Endothelial cell of umbilical vein (primary cell): ENCODE measurements at regions not wholly inside any gene's neighbourhood (a gene's known extent, or its start where the extent isn't known, plus 50 kb on each side); places are given as distances from the start of the nearest gene placed in this dataset.
"Not testable (repeated sequence)": the region's sequence is repeated elsewhere in the genome, so short reads cannot be mapped to it uniquely, and the experiment has no call there.

Experiments
- CTCF ChIP-seq, 2 donors: IDR thresholded peaks; 1 replicate in 1 of 2; 2 replicates in 1 of 2; pipeline ENCODE4 v1.5.1; 2011; ENCODE audit warnings: low read length in 2 of 2, mild to moderate bottlenecking in 2 of 2, moderate library complexity in 2 of 2, control low read depth in 1 of 2, inconsistent platforms in 1 of 2, low read depth in 1 of 2; ENCODE audit not compliant: insufficient read depth in 1 of 2; ENCODE audit errors: extremely low read depth in 1 of 2
- EZH2 ChIP-seq: IDR thresholded peaks from 2 replicates; pipeline ENCODE4 v1.6.1; 2012; ENCODE audit warnings: borderline replicate concordance, low read depth, mild to moderate bottlenecking, moderate library complexity, low read length, inconsistent platforms; ENCODE audit not compliant: severe bottlenecking
- FOS ChIP-seq: IDR thresholded peaks from 2 replicates; pipeline ENCODE4 v1.6.1; 2011; ENCODE audit warnings: mild to moderate bottlenecking, low read length, moderate library complexity, borderline replicate concordance; ENCODE audit not compliant: insufficient read depth
- JUN ChIP-seq: IDR thresholded peaks from 2 replicates; pipeline ENCODE4 v1.6.1; 2011; ENCODE audit warnings: borderline replicate concordance, low read depth; ENCODE audit not compliant: insufficient read length, insufficient read depth
- POLR2A ChIP-seq: IDR thresholded peaks from 2 replicates; pipeline ENCODE4 v1.6.1; 2012; ENCODE audit warnings: low read depth, mild to moderate bottlenecking, control low read depth, low read length
- POLR2AphosphoS5 ChIP-seq: IDR thresholded peaks from 2 replicates; pipeline ENCODE4 v1.6.1; 2012; ENCODE audit warnings: low read depth, mild to moderate bottlenecking, control low read depth, low read length, moderate library complexity; ENCODE audit not compliant: insufficient read depth
- TF ChIP-seq, protein P1 (sequence below): IDR thresholded peaks from 2 replicates; pipeline ENCODE4 v1.6.1; 2011; ENCODE audit not compliant: insufficient read depth, insufficient read length

DNA sequence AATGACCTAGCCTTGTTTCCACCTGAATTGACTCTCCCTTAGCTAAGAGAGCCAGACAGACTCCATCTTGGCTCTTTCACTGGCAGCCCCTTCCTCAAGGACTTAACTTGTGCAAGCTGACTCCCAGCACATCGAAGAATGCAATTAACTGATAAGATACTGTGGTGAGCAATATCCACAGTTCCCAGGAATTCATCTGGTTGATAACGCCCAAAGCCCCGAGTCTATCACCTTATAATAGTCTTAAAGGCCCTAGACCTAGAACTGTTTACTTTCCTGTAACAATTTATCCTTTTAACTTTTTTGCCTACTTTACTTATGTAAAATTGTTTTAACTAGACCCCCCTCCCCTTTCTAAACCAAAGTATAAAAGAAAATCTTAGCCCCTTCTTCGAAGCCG is 130.1 kb upstream of the ROPN1B start:
- not testable (repeated sequence) for TF ChIP-seq CTCF (IDR thresholded peaks at IDR 0.05; ENCODE audit: extremely low read depth in 1 of 2, insufficient read depth in 1 of 2, low read depth in 1 of 2, low read length in 2 of 2); POLR2AphosphoS5; JUN; POLR2A; EZH2; FOS
- TF ChIP-seq, protein P1, sequence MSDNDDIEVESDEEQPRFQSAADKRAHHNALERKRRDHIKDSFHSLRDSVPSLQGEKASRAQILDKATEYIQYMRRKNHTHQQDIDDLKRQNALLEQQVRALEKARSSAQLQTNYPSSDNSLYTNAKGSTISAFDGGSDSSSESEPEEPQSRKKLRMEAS, result not testable (repeated sequence)
